Ishikawa (cell line): ENCODE measurements at regions not wholly inside any gene's neighbourhood (a gene's known extent, or its start where the extent isn't known, plus 50 kb on each side); places are given as distances from the start of the nearest gene placed in this dataset.

ENCODE experiments used
- CREB1 ChIP-seq: IDR thresholded peaks from 2 replicates; pipeline ENCODE4 v1.6.1; 2012; ENCODE audit warnings: low read depth
- EP300 ChIP-seq: IDR thresholded peaks from 2 replicates; pipeline ENCODE4 v1.6.1; 2012; ENCODE audit warnings: borderline replicate concordance
- FOXM1 ChIP-seq: IDR thresholded peaks from 2 replicates; pipeline ENCODE4 v1.6.1; 2012; ENCODE audit warnings: low read depth, borderline replicate concordance
- NFIC ChIP-seq: IDR thresholded peaks from 2 replicates; pipeline ENCODE4 v1.6.1; 2012
- RAD21 ChIP-seq: IDR thresholded peaks from 2 replicates; pipeline ENCODE4 v1.6.1; 2012; ENCODE audit warnings: low read depth
- TAF1 ChIP-seq: IDR thresholded peaks from 2 replicates; pipeline ENCODE4 v1.6.1; 2012; ENCODE audit warnings: low read depth, mild to moderate bottlenecking
- TCF12 ChIP-seq: IDR thresholded peaks from 2 replicates; pipeline ENCODE4 v1.6.1; 2012; ENCODE audit warnings: low read depth
- YY1 ChIP-seq: IDR thresholded peaks from 2 replicates; pipeline ENCODE4 v1.6.1; 2012; ENCODE audit warnings: low read depth
- TF ChIP-seq, protein P1 (sequence below): IDR thresholded peaks from 2 replicates; pipeline ENCODE4 v1.6.1; 2012; ENCODE audit warnings: low read depth, mild to moderate bottlenecking
- TF ChIP-seq, protein P2 (sequence below): IDR thresholded peaks from 2 replicates; pipeline ENCODE4 v1.6.1; 2012
- TF ChIP-seq, protein P3 (sequence below): IDR thresholded peaks from 2 replicates; pipeline ENCODE4 v1.6.1; 2012

DNA sequence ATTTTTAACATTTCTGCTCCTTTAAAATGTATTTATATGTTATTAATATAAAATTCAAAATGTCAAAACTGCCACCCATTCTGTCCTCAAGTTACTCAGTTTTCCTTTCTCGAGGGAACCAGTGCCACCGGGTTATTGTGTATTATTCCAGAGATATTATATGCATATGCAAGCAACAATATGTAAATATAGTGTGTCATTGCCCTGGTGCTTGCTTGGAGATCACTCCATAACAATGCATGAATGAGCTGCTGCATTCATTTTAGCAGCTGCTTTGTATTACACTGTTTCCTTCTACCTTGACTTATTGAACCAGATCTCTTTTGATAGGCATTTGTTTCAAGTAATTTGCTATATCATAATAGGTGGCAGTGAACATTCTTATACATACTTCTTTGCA, 509.1 kb downstream of the MCTP2 start:
- no peak for TF ChIP-seq RAD21
- TF ChIP-seq YY1: no peak
- no peak for TF ChIP-seq EP300
- TF ChIP-seq, protein P1, sequence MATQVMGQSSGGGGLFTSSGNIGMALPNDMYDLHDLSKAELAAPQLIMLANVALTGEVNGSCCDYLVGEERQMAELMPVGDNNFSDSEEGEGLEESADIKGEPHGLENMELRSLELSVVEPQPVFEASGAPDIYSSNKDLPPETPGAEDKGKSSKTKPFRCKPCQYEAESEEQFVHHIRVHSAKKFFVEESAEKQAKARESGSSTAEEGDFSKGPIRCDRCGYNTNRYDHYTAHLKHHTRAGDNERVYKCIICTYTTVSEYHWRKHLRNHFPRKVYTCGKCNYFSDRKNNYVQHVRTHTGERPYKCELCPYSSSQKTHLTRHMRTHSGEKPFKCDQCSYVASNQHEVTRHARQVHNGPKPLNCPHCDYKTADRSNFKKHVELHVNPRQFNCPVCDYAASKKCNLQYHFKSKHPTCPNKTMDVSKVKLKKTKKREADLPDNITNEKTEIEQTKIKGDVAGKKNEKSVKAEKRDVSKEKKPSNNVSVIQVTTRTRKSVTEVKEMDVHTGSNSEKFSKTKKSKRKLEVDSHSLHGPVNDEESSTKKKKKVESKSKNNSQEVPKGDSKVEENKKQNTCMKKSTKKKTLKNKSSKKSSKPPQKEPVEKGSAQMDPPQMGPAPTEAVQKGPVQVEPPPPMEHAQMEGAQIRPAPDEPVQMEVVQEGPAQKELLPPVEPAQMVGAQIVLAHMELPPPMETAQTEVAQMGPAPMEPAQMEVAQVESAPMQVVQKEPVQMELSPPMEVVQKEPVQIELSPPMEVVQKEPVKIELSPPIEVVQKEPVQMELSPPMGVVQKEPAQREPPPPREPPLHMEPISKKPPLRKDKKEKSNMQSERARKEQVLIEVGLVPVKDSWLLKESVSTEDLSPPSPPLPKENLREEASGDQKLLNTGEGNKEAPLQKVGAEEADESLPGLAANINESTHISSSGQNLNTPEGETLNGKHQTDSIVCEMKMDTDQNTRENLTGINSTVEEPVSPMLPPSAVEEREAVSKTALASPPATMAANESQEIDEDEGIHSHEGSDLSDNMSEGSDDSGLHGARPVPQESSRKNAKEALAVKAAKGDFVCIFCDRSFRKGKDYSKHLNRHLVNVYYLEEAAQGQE: no peak
- TF ChIP-seq, protein P2, sequence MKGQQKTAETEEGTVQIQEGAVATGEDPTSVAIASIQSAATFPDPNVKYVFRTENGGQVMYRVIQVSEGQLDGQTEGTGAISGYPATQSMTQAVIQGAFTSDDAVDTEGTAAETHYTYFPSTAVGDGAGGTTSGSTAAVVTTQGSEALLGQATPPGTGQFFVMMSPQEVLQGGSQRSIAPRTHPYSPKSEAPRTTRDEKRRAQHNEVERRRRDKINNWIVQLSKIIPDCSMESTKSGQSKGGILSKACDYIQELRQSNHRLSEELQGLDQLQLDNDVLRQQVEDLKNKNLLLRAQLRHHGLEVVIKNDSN: no peak
- TF ChIP-seq, protein P3, sequence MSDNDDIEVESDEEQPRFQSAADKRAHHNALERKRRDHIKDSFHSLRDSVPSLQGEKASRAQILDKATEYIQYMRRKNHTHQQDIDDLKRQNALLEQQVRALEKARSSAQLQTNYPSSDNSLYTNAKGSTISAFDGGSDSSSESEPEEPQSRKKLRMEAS: no peak
- no peak for TF ChIP-seq TAF1
- TF ChIP-seq FOXM1: no peak
- TF ChIP-seq TCF12: no peak
- TF ChIP-seq NFIC: no peak
- TF ChIP-seq CREB1: no peak
